GM23338 (cell line): ENCODE measurements at regions not wholly inside any gene's neighbourhood (a gene's known extent, or its start where the extent isn't known, plus 50 kb on each side); places are given as distances from the start of the nearest gene placed in this dataset.

ENCODE experiments used
- ATAC-seq: fragments of 200-7000 bp; cut with Tn5 transposase; 3 replicates; pipeline ENCODE4 v1.9.1; 2020
- DNase-seq: peaks from one replicate; pipeline ENCODE4 v3.0.0-alpha.2; 2015; ENCODE audit warnings: low spot score
- H2AFZ ChIP-seq: fragments of 200-600 bp; sonication (generic); 2 replicates; pipeline ENCODE4 v1.8.0; 2016; ENCODE audit warnings: antibody characterized with exemption, mild to moderate bottlenecking, moderate library complexity
- H3F3A ChIP-seq: fragments of 200-600 bp; sonication (generic); replicated peaks from 2 replicates; pipeline ENCODE4 v1.8.0; 2017; ENCODE audit warnings: antibody characterized with exemption, mixed run types, low read depth
- H3K27ac ChIP-seq: fragments of 200-600 bp; sonication (generic); 2 replicates; pipeline ENCODE4 v1.6.1; 2016; ENCODE audit warnings: low read depth
- H3K27me3 ChIP-seq: fragments of 200-600 bp; sonication (generic); 2 replicates; pipeline ENCODE4 v1.8.0; 2016; ENCODE audit warnings: mild to moderate bottlenecking, mixed run types, moderate library complexity; ENCODE audit not compliant: insufficient read depth
- H3K36me3 ChIP-seq: fragments of 200-600 bp; sonication (generic); 2 replicates; pipeline ENCODE4 v1.8.0; 2016; ENCODE audit warnings: mild to moderate bottlenecking; ENCODE audit not compliant: insufficient read depth
- H3K4me1 ChIP-seq: fragments of 200-600 bp; sonication (generic); 2 replicates; pipeline ENCODE4 v1.8.0; 2016; ENCODE audit warnings: mild to moderate bottlenecking, moderate library complexity; ENCODE audit not compliant: insufficient read depth
- H3K4me2 ChIP-seq: fragments of 200-600 bp; sonication (generic); 2 replicates; pipeline ENCODE4 v1.7.1; 2017; ENCODE audit warnings: mixed run types
- H3K4me3 ChIP-seq: fragments of 200-600 bp; sonication (generic); 2 replicates; pipeline ENCODE4 v1.6.1; 2016; ENCODE audit warnings: mixed run types
- H3K79me2 ChIP-seq: fragments of 200-600 bp; sonication (generic); replicated peaks from 2 replicates; pipeline ENCODE4 v1.8.0; 2017; ENCODE audit warnings: mild to moderate bottlenecking; ENCODE audit not compliant: insufficient read depth
- H3K9me2 ChIP-seq: fragments of 200-600 bp; sonication (generic); 2 replicates; pipeline ENCODE4 v1.8.0; 2017; ENCODE audit not compliant: insufficient read depth
- H4K20me1 ChIP-seq: fragments of 200-600 bp; sonication (generic); replicated peaks from 2 replicates; pipeline ENCODE4 v1.8.0; 2017; ENCODE audit warnings: mild to moderate bottlenecking; ENCODE audit not compliant: insufficient read depth
- H3K27ac Mint-ChIP-seq: 2 replicates; pipeline ENCODE4 v1.8.0; 2020; ENCODE audit warnings: inconsistent platforms, mild to moderate bottlenecking, moderate library complexity, mixed read lengths
- H3K27me3 Mint-ChIP-seq: 3 replicates; pipeline ENCODE4 v1.8.0; 2022; ENCODE audit warnings: low read depth, mild to moderate bottlenecking, moderate library complexity, mixed read lengths, inconsistent platforms; ENCODE audit not compliant: insufficient read depth, poor library complexity
- H3K36me3 Mint-ChIP-seq: 3 replicates; pipeline ENCODE4 v1.8.0; 2021; ENCODE audit warnings: low read depth, mild to moderate bottlenecking, inconsistent platforms, moderate library complexity, mixed read lengths
- H3K4me1 Mint-ChIP-seq: 3 replicates; pipeline ENCODE4 v1.8.0; 2020; ENCODE audit warnings: mild to moderate bottlenecking, inconsistent platforms, mixed read lengths
- H3K4me3 Mint-ChIP-seq: 3 replicates; pipeline ENCODE4 v1.8.0; 2021; ENCODE audit warnings: moderate library complexity, mild to moderate bottlenecking, inconsistent platforms, mixed read lengths
- H3K9me3 Mint-ChIP-seq: 3 replicates; pipeline ENCODE4 v1.8.0; 2020; ENCODE audit warnings: moderate library complexity, mild to moderate bottlenecking, inconsistent platforms, mixed read lengths
- CREB1 ChIP-seq: fragments of 250-450 bp; sonication (Bioruptor Pico); IDR thresholded peaks from 2 replicates; pipeline ENCODE4 v1.5.0; 2020; ENCODE audit warnings: low read depth, mild to moderate bottlenecking, moderate library complexity
- EZH2 ChIP-seq: fragments of 200-600 bp; sonication (generic); IDR thresholded peaks from one replicate; pipeline ENCODE4 v1.8.0; 2017; ENCODE audit warnings: antibody characterized with exemption, mild to moderate bottlenecking, low read depth; ENCODE audit not compliant: unreplicated experiment
- EZH2phosphoT487 ChIP-seq: fragments of 200-600 bp; sonication (generic); IDR thresholded peaks from one replicate; pipeline ENCODE4 v1.8.1; 2018; ENCODE audit warnings: antibody characterized with exemption; ENCODE audit not compliant: unreplicated experiment
- JUNB ChIP-seq: IDR thresholded peaks from one replicate; pipeline ENCODE4 v1.6.1; 2016; ENCODE audit warnings: antibody characterized with exemption; ENCODE audit not compliant: unreplicated experiment
- NANOG ChIP-seq: IDR thresholded peaks from 2 replicates; pipeline ENCODE4 v1.6.1; 2016; ENCODE audit warnings: antibody characterized with exemption, borderline replicate concordance
- POLR2AphosphoS5 ChIP-seq: IDR thresholded peaks from 2 replicates; pipeline ENCODE4 v1.6.1; 2016; ENCODE audit warnings: antibody characterized with exemption, low read depth
- STAT1 ChIP-seq: IDR thresholded peaks from one replicate; pipeline ENCODE4 v1.6.1; 2016; ENCODE audit warnings: antibody characterized with exemption; ENCODE audit not compliant: unreplicated experiment
- ZNF114 ChIP-seq: fragments of 250-450 bp; sonication (Bioruptor Pico); IDR thresholded peaks from 2 replicates; pipeline ENCODE4 v1.5.0; 2020; ENCODE audit warnings: mild to moderate bottlenecking, moderate library complexity
- ZNF331 ChIP-seq: fragments of 250-450 bp; sonication (Bioruptor Pico); IDR thresholded peaks from 2 replicates; pipeline ENCODE4 v1.5.0; 2020; ENCODE audit warnings: low read depth, mild to moderate bottlenecking, moderate library complexity
- TF ChIP-seq, protein P1 (sequence below), 2 experiments: fragments of 200-600 bp in 1 of 2; sonication (generic) in 1 of 2; conservative IDR thresholded peaks; 2 replicates each; pipeline versions ENCODE4 v1.5.1 to v1.6.1; 2016 to 2017; ENCODE audit warnings: antibody characterized with exemption in 2 of 2, low read depth in 2 of 2, mild to moderate bottlenecking in 2 of 2, moderate library complexity in 1 of 2
- TF ChIP-seq, protein P2 (sequence below): IDR thresholded peaks from one replicate; pipeline ENCODE4 v1.6.1; 2018; ENCODE audit warnings: antibody characterized with exemption; ENCODE audit not compliant: unreplicated experiment
- TF ChIP-seq, protein P3 (sequence below): fragments of 250-450 bp; sonication (Bioruptor Pico); IDR thresholded peaks from 2 replicates; pipeline ENCODE4 v1.5.0; 2020; ENCODE audit warnings: mild to moderate bottlenecking, moderate library complexity
- TF ChIP-seq, protein P4 (sequence below): IDR thresholded peaks from 2 replicates; pipeline ENCODE4 v1.6.1; 2016; ENCODE audit warnings: antibody characterized with exemption

DNA sequence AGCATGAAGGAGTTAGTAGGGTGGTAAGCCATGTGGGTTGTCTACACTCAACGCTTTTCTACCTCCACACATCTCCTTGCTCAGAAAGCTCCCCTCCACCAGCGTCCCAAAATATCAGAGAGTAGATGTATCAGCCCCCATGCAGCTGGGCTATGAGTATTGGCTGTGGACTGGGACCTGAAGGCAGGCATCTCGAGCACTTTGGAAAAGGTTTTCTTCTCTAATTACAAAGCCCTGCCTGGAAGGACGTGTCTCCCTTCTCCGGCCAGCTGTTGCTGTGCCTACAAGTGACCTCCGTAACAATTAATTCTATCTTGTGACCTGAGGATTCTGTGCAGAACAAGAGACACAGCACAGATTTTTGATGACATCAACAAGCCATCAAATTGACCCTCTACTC is 142.0 kb upstream of the RUNX1 start:
- no peak for ATAC-seq
- H2AFZ ChIP-seq, result no peak overlapping the region

More for the DNA sequence above, 142.0 kb upstream of the RUNX1 start:
- Histone ChIP-seq H3K4me3 (no peak overlapping the region), H4K20me1 (no peaks in the 10 kb centered on the region), H3K27ac (no peak overlapping the region), H3K79me2 (no peaks in the 10 kb centered on the region), H3K9me2 (peaks cover 9% of the 10 kb centered on the region; the same call in 1 of the 2 replicates), H3K36me3 (no peaks in the 10 kb centered on the region), H3K4me2 (no peak overlapping the region), H3K4me1 (no peaks in the 10 kb centered on the region; the same call in 1 of the 2 replicates), H3K27me3 (no peaks in the 10 kb centered on the region), H3F3A (no peaks in the 10 kb centered on the region)
- TF ChIP-seq ZNF114 (CRISPR knock-in tag) (no peak), STAT1 (no peak), JUNB (no peak), NANOG (no peak), ZNF331 (CRISPR knock-in tag) (no peak), EZH2 (no peak), POLR2AphosphoS5 (no peak), CREB1 (CRISPR knock-in tag) (no peak), EZH2phosphoT487 (no peak)
- TF ChIP-seq, protein P1, sequence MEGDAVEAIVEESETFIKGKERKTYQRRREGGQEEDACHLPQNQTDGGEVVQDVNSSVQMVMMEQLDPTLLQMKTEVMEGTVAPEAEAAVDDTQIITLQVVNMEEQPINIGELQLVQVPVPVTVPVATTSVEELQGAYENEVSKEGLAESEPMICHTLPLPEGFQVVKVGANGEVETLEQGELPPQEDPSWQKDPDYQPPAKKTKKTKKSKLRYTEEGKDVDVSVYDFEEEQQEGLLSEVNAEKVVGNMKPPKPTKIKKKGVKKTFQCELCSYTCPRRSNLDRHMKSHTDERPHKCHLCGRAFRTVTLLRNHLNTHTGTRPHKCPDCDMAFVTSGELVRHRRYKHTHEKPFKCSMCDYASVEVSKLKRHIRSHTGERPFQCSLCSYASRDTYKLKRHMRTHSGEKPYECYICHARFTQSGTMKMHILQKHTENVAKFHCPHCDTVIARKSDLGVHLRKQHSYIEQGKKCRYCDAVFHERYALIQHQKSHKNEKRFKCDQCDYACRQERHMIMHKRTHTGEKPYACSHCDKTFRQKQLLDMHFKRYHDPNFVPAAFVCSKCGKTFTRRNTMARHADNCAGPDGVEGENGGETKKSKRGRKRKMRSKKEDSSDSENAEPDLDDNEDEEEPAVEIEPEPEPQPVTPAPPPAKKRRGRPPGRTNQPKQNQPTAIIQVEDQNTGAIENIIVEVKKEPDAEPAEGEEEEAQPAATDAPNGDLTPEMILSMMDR (conservative IDR thresholded peaks at IDR 0.05; ENCODE audit: low read depth in 2 of 2), result no peak
- TF ChIP-seq, protein P2, sequence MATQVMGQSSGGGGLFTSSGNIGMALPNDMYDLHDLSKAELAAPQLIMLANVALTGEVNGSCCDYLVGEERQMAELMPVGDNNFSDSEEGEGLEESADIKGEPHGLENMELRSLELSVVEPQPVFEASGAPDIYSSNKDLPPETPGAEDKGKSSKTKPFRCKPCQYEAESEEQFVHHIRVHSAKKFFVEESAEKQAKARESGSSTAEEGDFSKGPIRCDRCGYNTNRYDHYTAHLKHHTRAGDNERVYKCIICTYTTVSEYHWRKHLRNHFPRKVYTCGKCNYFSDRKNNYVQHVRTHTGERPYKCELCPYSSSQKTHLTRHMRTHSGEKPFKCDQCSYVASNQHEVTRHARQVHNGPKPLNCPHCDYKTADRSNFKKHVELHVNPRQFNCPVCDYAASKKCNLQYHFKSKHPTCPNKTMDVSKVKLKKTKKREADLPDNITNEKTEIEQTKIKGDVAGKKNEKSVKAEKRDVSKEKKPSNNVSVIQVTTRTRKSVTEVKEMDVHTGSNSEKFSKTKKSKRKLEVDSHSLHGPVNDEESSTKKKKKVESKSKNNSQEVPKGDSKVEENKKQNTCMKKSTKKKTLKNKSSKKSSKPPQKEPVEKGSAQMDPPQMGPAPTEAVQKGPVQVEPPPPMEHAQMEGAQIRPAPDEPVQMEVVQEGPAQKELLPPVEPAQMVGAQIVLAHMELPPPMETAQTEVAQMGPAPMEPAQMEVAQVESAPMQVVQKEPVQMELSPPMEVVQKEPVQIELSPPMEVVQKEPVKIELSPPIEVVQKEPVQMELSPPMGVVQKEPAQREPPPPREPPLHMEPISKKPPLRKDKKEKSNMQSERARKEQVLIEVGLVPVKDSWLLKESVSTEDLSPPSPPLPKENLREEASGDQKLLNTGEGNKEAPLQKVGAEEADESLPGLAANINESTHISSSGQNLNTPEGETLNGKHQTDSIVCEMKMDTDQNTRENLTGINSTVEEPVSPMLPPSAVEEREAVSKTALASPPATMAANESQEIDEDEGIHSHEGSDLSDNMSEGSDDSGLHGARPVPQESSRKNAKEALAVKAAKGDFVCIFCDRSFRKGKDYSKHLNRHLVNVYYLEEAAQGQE, result no peak
- TF ChIP-seq, protein P3, sequence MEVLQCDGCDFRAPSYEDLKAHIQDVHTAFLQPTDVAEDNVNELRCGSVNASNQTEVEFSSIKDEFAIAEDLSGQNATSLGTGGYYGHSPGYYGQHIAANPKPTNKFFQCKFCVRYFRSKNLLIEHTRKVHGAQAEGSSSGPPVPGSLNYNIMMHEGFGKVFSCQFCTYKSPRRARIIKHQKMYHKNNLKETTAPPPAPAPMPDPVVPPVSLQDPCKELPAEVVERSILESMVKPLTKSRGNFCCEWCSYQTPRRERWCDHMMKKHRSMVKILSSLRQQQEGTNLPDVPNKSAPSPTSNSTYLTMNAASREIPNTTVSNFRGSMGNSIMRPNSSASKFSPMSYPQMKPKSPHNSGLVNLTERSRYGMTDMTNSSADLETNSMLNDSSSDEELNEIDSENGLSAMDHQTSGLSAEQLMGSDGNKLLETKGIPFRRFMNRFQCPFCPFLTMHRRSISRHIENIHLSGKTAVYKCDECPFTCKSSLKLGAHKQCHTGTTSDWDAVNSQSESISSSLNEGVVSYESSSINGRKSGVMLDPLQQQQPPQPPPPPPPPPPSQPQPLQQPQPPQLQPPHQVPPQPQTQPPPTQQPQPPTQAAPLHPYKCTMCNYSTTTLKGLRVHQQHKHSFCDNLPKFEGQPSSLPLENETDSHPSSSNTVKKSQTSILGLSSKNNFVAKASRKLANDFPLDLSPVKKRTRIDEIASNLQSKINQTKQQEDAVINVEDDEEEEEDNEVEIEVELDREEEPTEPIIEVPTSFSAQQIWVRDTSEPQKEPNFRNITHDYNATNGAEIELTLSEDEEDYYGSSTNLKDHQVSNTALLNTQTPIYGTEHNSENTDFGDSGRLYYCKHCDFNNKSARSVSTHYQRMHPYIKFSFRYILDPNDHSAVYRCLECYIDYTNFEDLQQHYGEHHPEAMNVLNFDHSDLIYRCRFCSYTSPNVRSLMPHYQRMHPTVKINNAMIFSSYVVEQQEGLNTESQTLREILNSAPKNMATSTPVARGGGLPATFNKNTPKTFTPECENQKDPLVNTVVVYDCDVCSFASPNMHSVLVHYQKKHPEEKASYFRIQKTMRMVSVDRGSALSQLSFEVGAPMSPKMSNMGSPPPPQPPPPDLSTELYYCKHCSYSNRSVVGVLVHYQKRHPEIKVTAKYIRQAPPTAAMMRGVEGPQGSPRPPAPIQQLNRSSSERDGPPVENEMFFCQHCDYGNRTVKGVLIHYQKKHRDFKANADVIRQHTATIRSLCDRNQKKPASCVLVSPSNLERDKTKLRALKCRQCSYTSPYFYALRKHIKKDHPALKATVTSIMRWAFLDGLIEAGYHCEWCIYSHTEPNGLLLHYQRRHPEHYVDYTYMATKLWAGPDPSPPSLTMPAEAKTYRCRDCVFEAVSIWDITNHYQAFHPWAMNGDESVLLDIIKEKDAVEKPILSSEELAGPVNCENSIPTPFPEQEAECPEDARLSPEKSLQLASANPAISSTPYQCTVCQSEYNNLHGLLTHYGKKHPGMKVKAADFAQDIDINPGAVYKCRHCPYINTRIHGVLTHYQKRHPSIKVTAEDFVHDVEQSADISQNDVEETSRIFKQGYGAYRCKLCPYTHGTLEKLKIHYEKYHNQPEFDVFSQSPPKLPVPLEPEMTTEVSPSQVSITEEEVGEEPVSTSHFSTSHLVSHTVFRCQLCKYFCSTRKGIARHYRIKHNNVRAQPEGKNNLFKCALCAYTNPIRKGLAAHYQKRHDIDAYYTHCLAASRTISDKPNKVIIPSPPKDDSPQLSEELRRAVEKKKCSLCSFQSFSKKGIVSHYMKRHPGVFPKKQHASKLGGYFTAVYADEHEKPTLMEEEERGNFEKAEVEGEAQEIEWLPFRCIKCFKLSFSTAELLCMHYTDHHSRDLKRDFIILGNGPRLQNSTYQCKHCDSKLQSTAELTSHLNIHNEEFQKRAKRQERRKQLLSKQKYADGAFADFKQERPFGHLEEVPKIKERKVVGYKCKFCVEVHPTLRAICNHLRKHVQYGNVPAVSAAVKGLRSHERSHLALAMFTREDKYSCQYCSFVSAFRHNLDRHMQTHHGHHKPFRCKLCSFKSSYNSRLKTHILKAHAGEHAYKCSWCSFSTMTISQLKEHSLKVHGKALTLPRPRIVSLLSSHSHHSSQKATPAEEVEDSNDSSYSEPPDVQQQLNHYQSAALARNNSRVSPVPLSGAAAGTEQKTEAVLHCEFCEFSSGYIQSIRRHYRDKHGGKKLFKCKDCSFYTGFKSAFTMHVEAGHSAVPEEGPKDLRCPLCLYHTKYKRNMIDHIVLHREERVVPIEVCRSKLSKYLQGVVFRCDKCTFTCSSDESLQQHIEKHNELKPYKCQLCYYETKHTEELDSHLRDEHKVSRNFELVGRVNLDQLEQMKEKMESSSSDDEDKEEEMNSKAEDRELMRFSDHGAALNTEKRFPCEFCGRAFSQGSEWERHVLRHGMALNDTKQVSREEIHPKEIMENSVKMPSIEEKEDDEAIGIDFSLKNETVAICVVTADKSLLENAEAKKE (CRISPR knock-in tag), result no peak
- TF ChIP-seq, protein P4, sequence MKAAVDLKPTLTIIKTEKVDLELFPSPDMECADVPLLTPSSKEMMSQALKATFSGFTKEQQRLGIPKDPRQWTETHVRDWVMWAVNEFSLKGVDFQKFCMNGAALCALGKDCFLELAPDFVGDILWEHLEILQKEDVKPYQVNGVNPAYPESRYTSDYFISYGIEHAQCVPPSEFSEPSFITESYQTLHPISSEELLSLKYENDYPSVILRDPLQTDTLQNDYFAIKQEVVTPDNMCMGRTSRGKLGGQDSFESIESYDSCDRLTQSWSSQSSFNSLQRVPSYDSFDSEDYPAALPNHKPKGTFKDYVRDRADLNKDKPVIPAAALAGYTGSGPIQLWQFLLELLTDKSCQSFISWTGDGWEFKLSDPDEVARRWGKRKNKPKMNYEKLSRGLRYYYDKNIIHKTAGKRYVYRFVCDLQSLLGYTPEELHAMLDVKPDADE, result no peak
- H3K36me3 Mint-ChIP-seq, result no peaks in the 10 kb centered on the region
- no peak overlapping the region for H3K4me3 Mint-ChIP-seq
- no peak for DNase-seq
- H3K9me3 Mint-ChIP-seq, result no peaks in the 10 kb centered on the region
- H3K4me1 Mint-ChIP-seq, result peaks cover 12% of the 10 kb centered on the region; the same call in 2 of the 3 replicates
- no peak overlapping the region for H3K27ac Mint-ChIP-seq
- H3K27me3 Mint-ChIP-seq, result peaks cover 1% of the 10 kb centered on the region
